ENCODE measurements at regions not wholly inside any gene's neighbourhood (a gene's known extent, or its start where the extent isn't known, plus 50 kb on each side); places are given as distances from the start of the nearest gene placed in this dataset.

GRCh38 chr2:80786584-80786983 is 482.0 kb upstream of the LRRTM1 start:
- H3K4me3 Mint-ChIP-seq = no peak overlapping the region
- peaks cover 5% of the 10 kb centered on the region for H3K9me3 Mint-ChIP-seq
- H3K27ac Mint-ChIP-seq = no peak overlapping the region
- no peaks in the 10 kb centered on the region for H3K4me1 Mint-ChIP-seq
- no peak for DNase-seq
- POLR2A ChIA-PET = no interaction called here
- no peaks in the 10 kb centered on the region for H3K36me3 Mint-ChIP-seq
- no peaks in the 10 kb centered on the region for H3K27me3 Mint-ChIP-seq
- no peak for ATAC-seq (ENCODE audit: low read depth)

- Mint-ChIP-seq H3K9me3 (peaks cover 8% of the 10 kb centered on the region), H3K36me3 (no peaks in the 10 kb centered on the region), H3K27ac (no peak overlapping the region), H3K4me3 (no peak overlapping the region), H3K4me1 (no peaks in the 10 kb centered on the region), H3K27me3 (no peaks in the 10 kb centered on the region)
- DNase-seq (no peak), ATAC-seq (ENCODE audit: low read depth) (no peak)
- POLR2A ChIA-PET = no interaction called here
Measured at GRCh38 chr2:80778704-80779103, 474.2 kb upstream of the LRRTM1 start.

- no peak for DNase-seq
- H3K36me3 Mint-ChIP-seq = no peaks in the 10 kb centered on the region
- H3K27ac Mint-ChIP-seq = no peak overlapping the region
- no peaks in the 10 kb centered on the region for H3K4me1 Mint-ChIP-seq
- POLR2A ChIA-PET = no interaction called here
- no peak for ATAC-seq (ENCODE audit: low read depth)
- no peak overlapping the region for H3K4me3 Mint-ChIP-seq
- H3K9me3 Mint-ChIP-seq = peaks cover 9% of the 10 kb centered on the region
- no peaks in the 10 kb centered on the region for H3K27me3 Mint-ChIP-seq
Measured at GRCh38 chr2:80748592-80748991, 444.0 kb upstream of the LRRTM1 start.

DNA sequence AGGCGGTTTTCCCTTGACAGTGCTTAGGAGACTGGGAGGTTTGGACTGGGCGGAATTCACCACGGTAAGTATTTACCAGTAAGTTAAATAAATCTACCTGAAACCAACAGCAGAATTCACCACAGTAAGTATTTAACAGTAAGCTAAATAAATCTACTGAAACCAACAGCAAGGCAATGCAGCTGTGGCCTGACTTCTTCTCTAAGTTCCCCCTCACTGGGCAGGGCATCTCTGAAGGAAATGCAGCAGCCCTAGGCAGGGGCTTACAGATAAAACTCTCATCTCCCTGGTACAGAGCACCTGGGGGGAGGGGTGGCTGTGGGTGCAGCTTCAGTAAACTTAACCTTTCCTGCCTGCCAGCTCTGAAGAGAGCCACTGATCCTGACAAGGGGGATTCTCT is 432.5 kb upstream of the LRRTM1 start:
- POLR2A ChIA-PET = no interaction called here
- no peak for ATAC-seq (ENCODE audit: low read depth)
- DNase-seq = no peak
- Mint-ChIP-seq H3K4me3 (no peak overlapping the region), H3K27ac (no peak overlapping the region), H3K9me3 (peaks cover 13% of the 10 kb centered on the region), H3K27me3 (no peaks in the 10 kb centered on the region), H3K4me1 (no peaks in the 10 kb centered on the region), H3K36me3 (no peaks in the 10 kb centered on the region)

GRCh38 chr2:80725001-80725400 is 420.4 kb upstream of the LRRTM1 start:
- Mint-ChIP-seq H3K36me3 (no peaks in the 10 kb centered on the region), H3K4me3 (no peak overlapping the region), H3K27ac (no peak overlapping the region), H3K27me3 (no peaks in the 10 kb centered on the region), H3K9me3 (peaks cover 4% of the 10 kb centered on the region), H3K4me1 (no peaks in the 10 kb centered on the region)
- POLR2A ChIA-PET = no interaction called here
- DNase-seq = no peak
- ATAC-seq (ENCODE audit: low read depth) = no peak

DNA sequence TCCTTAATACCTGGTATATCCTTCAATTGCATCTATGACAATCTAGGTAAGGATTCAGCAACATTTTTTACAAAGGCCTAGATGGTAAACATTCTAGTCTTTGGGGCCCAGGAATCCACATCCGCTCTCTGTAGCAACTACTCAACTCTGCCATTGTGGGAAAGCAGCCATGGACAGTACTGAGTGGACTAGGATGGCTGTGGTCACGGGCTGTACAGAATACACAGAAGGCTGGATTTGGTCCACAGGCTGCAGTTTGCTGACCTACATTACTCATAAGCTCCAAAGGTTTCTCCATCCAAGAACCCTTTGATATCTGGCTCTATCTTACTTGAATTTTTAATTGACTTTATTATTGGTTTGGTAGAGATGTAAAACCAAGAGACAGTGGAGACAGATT is 418.3 kb upstream of the LRRTM1 start:
- H3K27ac Mint-ChIP-seq = no peak overlapping the region
- peaks cover 1% of the 10 kb centered on the region for H3K9me3 Mint-ChIP-seq
- DNase-seq = no peak
- H3K4me1 Mint-ChIP-seq = no peaks in the 10 kb centered on the region
- no peak overlapping the region for H3K4me3 Mint-ChIP-seq
- no peaks in the 10 kb centered on the region for H3K36me3 Mint-ChIP-seq
- POLR2A ChIA-PET = no interaction called here
- ATAC-seq (ENCODE audit: low read depth) = no peak
- H3K27me3 Mint-ChIP-seq = no peaks in the 10 kb centered on the region

DNA sequence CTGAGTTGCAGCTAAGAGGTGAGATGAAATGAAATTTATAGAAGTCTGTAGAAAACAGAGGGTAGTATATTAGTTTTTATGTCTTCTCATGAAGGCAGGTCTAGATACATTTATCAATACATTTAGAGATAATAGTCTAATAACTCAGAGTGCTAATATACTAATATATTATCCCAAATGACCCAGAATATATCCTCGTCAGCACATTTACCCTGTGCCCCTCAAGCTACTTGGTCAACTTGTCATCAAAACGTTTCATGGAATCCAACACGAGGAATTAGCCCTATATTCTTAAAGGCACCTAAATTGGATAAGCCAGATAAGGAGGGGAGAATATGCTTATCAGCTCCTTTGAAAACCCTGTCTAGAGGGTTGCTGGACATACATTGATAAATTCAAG is 415.1 kb upstream of the LRRTM1 start:
- no peaks in the 10 kb centered on the region for H3K4me1 Mint-ChIP-seq
- no peaks in the 10 kb centered on the region for H3K27me3 Mint-ChIP-seq
- ATAC-seq (ENCODE audit: low read depth) (no peak), DNase-seq (no peak)
- no peaks in the 10 kb centered on the region for H3K36me3 Mint-ChIP-seq
- POLR2A ChIA-PET = no interaction called here
- no peaks in the 10 kb centered on the region for H3K9me3 Mint-ChIP-seq
- H3K27ac Mint-ChIP-seq = no peak overlapping the region
- no peak overlapping the region for H3K4me3 Mint-ChIP-seq

GRCh38 chr2:80715433-80715832 is 410.9 kb upstream of the LRRTM1 start:
- Mint-ChIP-seq H3K27me3 (no peaks in the 10 kb centered on the region), H3K4me3 (no peak overlapping the region), H3K4me1 (no peaks in the 10 kb centered on the region), H3K9me3 (no peaks in the 10 kb centered on the region), H3K27ac (no peak overlapping the region), H3K36me3 (no peaks in the 10 kb centered on the region)
- DNase-seq (no peak), ATAC-seq (ENCODE audit: low read depth) (no peak)
- POLR2A ChIA-PET = no interaction called here

- ATAC-seq (ENCODE audit: low read depth) (no peak), DNase-seq (no peak)
- H3K27me3 Mint-ChIP-seq = no peaks in the 10 kb centered on the region
- no peaks in the 10 kb centered on the region for H3K36me3 Mint-ChIP-seq
- no peaks in the 10 kb centered on the region for H3K9me3 Mint-ChIP-seq
- POLR2A ChIA-PET = no interaction called here
- no peak overlapping the region for H3K4me3 Mint-ChIP-seq
- H3K27ac Mint-ChIP-seq = no peak overlapping the region
- no peaks in the 10 kb centered on the region for H3K4me1 Mint-ChIP-seq
Measured at GRCh38 chr2:80711915-80712314, 407.4 kb upstream of the LRRTM1 start.

DNA sequence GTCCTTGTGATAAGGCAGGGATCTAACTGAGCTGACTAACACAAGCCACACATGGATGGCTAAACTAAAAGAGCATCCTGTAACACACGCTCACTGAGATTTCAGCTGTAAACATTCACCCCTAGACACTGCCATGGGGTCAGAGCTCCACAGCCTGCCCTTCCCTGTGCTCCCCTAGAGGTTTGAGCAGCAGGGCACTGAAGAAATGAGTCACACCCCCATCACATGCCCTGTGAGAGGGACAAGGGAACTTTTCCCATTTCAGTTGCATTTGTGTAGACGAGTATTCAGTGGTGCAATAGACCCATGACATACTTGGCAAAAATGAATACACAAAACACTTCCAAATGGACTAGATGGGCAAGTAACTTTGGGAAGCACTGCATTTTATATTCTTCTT is 402.4 kb upstream of the LRRTM1 start:
- no peaks in the 10 kb centered on the region for H3K36me3 Mint-ChIP-seq
- no peak overlapping the region for H3K27ac Mint-ChIP-seq
- H3K4me1 Mint-ChIP-seq = no peaks in the 10 kb centered on the region
- H3K9me3 Mint-ChIP-seq = peaks cover 5% of the 10 kb centered on the region
- no peak for DNase-seq
- ATAC-seq (ENCODE audit: low read depth) = no peak
- H3K4me3 Mint-ChIP-seq = no peak overlapping the region
- POLR2A ChIA-PET = no interaction called here
- no peaks in the 10 kb centered on the region for H3K27me3 Mint-ChIP-seq

DNA sequence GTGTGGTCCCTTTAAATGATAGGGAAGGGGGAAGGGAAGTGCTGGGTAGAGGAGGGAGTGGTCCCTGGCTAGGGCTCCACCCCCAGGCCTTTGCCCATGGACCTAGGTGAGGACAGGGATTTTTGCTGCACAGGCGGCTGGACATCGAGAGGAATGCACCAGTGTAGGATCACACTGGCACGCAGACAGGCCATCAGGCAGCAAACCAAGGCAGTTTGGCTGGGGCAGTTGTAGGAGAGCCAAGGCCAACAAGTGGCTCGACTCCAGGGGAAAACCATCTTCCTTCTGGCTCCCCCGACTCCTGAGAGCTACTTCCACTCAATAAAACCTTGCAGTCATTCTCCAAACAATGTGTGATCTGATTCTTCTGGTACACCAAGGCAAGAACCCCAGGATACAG is 402.0 kb upstream of the LRRTM1 start:
- H3K4me3 Mint-ChIP-seq = no peak overlapping the region
- no peaks in the 10 kb centered on the region for H3K4me1 Mint-ChIP-seq
- H3K27ac Mint-ChIP-seq = no peak overlapping the region
- no peaks in the 10 kb centered on the region for H3K27me3 Mint-ChIP-seq
- H3K36me3 Mint-ChIP-seq = no peaks in the 10 kb centered on the region
- no peak for ATAC-seq (ENCODE audit: low read depth)
- DNase-seq = no peak
- H3K9me3 Mint-ChIP-seq = peaks cover 6% of the 10 kb centered on the region
- POLR2A ChIA-PET = no interaction called here

DNA sequence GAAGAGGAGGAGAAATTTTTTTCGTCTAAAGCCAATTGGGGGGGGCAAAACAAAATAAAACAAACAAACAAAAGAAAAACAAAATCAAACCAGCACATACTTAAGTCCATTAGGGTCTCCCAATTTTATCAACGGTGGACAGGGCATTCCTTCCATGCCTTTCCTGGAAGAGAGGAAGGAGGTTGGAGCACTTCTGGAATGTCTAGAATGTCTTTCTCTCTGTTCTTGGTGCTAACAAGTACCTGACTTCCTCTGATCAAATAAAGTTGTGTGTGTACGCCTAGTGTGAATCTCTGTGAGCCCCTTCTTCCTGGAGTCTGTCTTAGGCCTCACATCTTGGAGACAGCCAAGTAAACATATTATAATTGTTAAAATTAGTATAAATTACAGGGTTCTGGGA is 399.0 kb upstream of the LRRTM1 start:
- no peak for DNase-seq
- no peak overlapping the region for H3K4me3 Mint-ChIP-seq
- peaks cover 8% of the 10 kb centered on the region for H3K9me3 Mint-ChIP-seq
- no peaks in the 10 kb centered on the region for H3K27me3 Mint-ChIP-seq
- no peaks in the 10 kb centered on the region for H3K4me1 Mint-ChIP-seq
- ATAC-seq (ENCODE audit: low read depth) = no peak
- no peaks in the 10 kb centered on the region for H3K36me3 Mint-ChIP-seq
- no peak overlapping the region for H3K27ac Mint-ChIP-seq
- POLR2A ChIA-PET = no interaction called here

GRCh38 chr2:80700961-80701360 is 396.4 kb upstream of the LRRTM1 start:
- Mint-ChIP-seq H3K9me3 (peaks cover 6% of the 10 kb centered on the region), H3K36me3 (no peaks in the 10 kb centered on the region), H3K27ac (no peak overlapping the region), H3K4me3 (no peak overlapping the region), H3K27me3 (no peaks in the 10 kb centered on the region), H3K4me1 (no peaks in the 10 kb centered on the region)
- POLR2A ChIA-PET = no interaction called here
- ATAC-seq (ENCODE audit: low read depth) = no peak
- no peak for DNase-seq

All from activated naive CD8-positive, alpha-beta T cell treated with anti-CD3 and anti-CD28 coated beads, Interleukin-2, amount 10 ng/mL, durations not matched to agents 7 days and 5 days (primary cell).